Stimulated activated CD8-positive, alpha-beta memory T cell treated with anti-CD3 and anti-CD28 coated beads, Interleukin-7, amount 100 ng/mL, for 4 hours (primary cell): ENCODE measurements at regions not wholly inside any gene's neighbourhood (a gene's known extent, or its start where the extent isn't known, plus 50 kb on each side); places are given as distances from the start of the nearest gene placed in this dataset.
"Not testable (repeated sequence)": the region's sequence is repeated elsewhere in the genome, so short reads cannot be mapped to it uniquely, and the experiment has no call there.

Experiments used
- DNase-seq, 2 donors: peaks; one replicate each; pipeline ENCODE4 v3.0.0-alpha.2; 2020; ENCODE audit warnings: low read depth in 2 of 2

- no peak for DNase-seq
Measured at GRCh38 chr3:67064105-67064504, 66.0 kb downstream of the KBTBD8 start.

GRCh38 chr3:67067251-67067650 lies 69.1 kb downstream of the KBTBD8 start:
- DNase-seq, result no peak

GRCh38 chr3:67072640-67073039 lies 74.5 kb downstream of the KBTBD8 start:
- not testable (repeated sequence) for DNase-seq

GRCh38 chr3:67073812-67074211 lies 75.7 kb downstream of the KBTBD8 start:
- no peak for DNase-seq

GRCh38 chr3:67075295-67075694 lies 77.2 kb downstream of the KBTBD8 start:
- DNase-seq, result no peak

GRCh38 chr3:67076607-67077006 lies 78.5 kb downstream of the KBTBD8 start:
- no peak for DNase-seq

- DNase-seq, result no peak
Measured at GRCh38 chr3:67077656-67078055, 79.5 kb downstream of the KBTBD8 start.

GRCh38 chr3:67082533-67083024 lies 84.5 kb downstream of the KBTBD8 start:
- no peak for DNase-seq

GRCh38 chr3:67083277-67083676 lies 85.2 kb downstream of the KBTBD8 start:
- peak; percentile 36 to 38 for DNase-seq

- DNase-seq, result no peak
Measured at GRCh38 chr3:67087788-67088187, 89.7 kb downstream of the KBTBD8 start.

- no peak for DNase-seq
Measured at GRCh38 chr3:67090474-67090873, 92.4 kb downstream of the KBTBD8 start.

GRCh38 chr3:67093305-67093704 lies 95.2 kb downstream of the KBTBD8 start:
- DNase-seq, result no peak

- no peak for DNase-seq
Measured at GRCh38 chr3:67094167-67094566, 96.1 kb downstream of the KBTBD8 start.

- DNase-seq, result no peak
Measured at GRCh38 chr3:67094774-67095173, 96.7 kb downstream of the KBTBD8 start.

- no peak for DNase-seq
Measured at GRCh38 chr3:67104388-67104787, 106.3 kb downstream of the KBTBD8 start.

- no peak for DNase-seq
Measured at GRCh38 chr3:67106874-67107273, 108.8 kb downstream of the KBTBD8 start.

- DNase-seq, result no peak
Measured at GRCh38 chr3:67109651-67110204, 111.6 kb downstream of the KBTBD8 start.

- DNase-seq, result peak; percentile 54 to 76
Measured at GRCh38 chr3:67113802-67114407, 115.8 kb downstream of the KBTBD8 start.

GRCh38 chr3:67118122-67118521 lies 120.0 kb downstream of the KBTBD8 start:
- no peak for DNase-seq

- no peak for DNase-seq
Measured at GRCh38 chr3:67118635-67119034, 120.5 kb downstream of the KBTBD8 start.

- DNase-seq, result no peak
Measured at GRCh38 chr3:67123914-67124313, 125.8 kb downstream of the KBTBD8 start.

- no peak for DNase-seq
Measured at GRCh38 chr3:67127254-67127653, 129.1 kb downstream of the KBTBD8 start.

GRCh38 chr3:67142432-67142831 lies 144.3 kb downstream of the KBTBD8 start:
- no peak for DNase-seq

- DNase-seq, result no peak
Measured at GRCh38 chr3:67145738-67146137, 147.6 kb downstream of the KBTBD8 start.
